Lower leg skin (tissue), 4 donors: ENCODE measurements at regions not wholly inside any gene's neighbourhood (a gene's known extent, or its start where the extent isn't known, plus 50 kb on each side); places are given as distances from the start of the nearest gene placed in this dataset.

ENCODE experiments used
- DNase-seq, 2 donors: peaks; one replicate each; pipeline ENCODE4 v3.0.0-alpha.2; 2019; ENCODE audit warnings: low spot score in 2 of 2
- H3K4me3 ChIP-seq: fragments of 200-600 bp; sonication (generic); 2 replicates; pipeline ENCODE4 v1.5.1; 2017; ENCODE audit warnings: mild to moderate bottlenecking, low read depth; ENCODE audit not compliant: poor library complexity, severe bottlenecking
- CTCF ChIP-seq, 3 donors: fragments of 450-650 bp; IDR thresholded peaks; one replicate each; pipeline ENCODE4 v1.5.1; 2016; ENCODE audit warnings: antibody characterized with exemption in 3 of 3, mild to moderate bottlenecking in 3 of 3, moderate library complexity in 2 of 3
- POLR2A ChIP-seq, 2 donors: fragments of 450-650 bp; IDR thresholded peaks; one replicate each; pipeline ENCODE4 v1.6.1; 2016 to 2017; ENCODE audit warnings: antibody characterized with exemption in 2 of 2, mild to moderate bottlenecking in 1 of 2, moderate library complexity in 1 of 2
- WGBS, 2 donors: methylation state at CpG; one replicate each; pipeline ENCODE4 v1.1.5; 2018; 5-methylcytosine and 5-hydroxymethylcytosine counted together
- intact Hi-C: fragments of 100-400 bp; cut with DNase I; formaldehyde crosslinking; loops from one replicate; pipeline ENCODE4 v1.15.0; 2023; ENCODE audit warnings: low total_unique reads

GRCh38 chr16:13553453-13553985 is 366.4 kb upstream of the ERCC4 start:
- 49 to 62% methylated on average over 6 of the region's 6 CpGs for WGBS, 2 donors
- no peak for TF ChIP-seq POLR2A (IDR thresholded peaks at IDR 0.05)
- TF ChIP-seq CTCF (IDR thresholded peaks at IDR 0.05), result no peak
- no peak for DNase-seq
- no peak overlapping the region for H3K4me3 ChIP-seq
- intact Hi-C loops, result no loop called here

DNA sequence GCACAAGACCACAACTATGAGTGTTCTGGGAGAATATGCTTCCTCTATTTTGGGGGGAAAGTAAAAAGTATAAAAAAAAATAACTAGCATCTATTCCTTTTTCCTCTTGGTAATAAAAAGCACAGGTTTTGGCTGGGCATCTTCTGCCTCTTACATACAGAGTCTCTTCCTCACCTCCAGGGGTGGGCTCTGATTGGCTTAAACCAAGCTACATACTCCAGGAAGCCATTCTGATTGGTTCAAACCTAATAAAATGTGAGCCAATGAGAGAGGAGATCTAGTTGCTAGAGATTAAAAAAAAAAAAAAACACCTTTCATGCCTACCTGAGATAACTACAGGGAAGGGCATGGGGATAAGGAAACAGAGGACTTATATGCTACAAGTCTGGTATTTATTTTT is 365.9 kb upstream of the ERCC4 start:
- intact Hi-C loops, result no loop called here
- H3K4me3 ChIP-seq, result no peak overlapping the region
- TF ChIP-seq CTCF (IDR thresholded peaks at IDR 0.05) (no peak), POLR2A (IDR thresholded peaks at IDR 0.05) (no peak)
- no peak for DNase-seq

GRCh38 chr16:13554643-13555042 is 365.3 kb upstream of the ERCC4 start:
- intact Hi-C loops, result no loop called here
- H3K4me3 ChIP-seq, result no peak overlapping the region
- DNase-seq, result no peak
- 91 to 93% methylated on average over 5 of the region's 5 CpGs for WGBS, 2 donors
- TF ChIP-seq CTCF (IDR thresholded peaks at IDR 0.05), result no peak
- TF ChIP-seq POLR2A (IDR thresholded peaks at IDR 0.05), result no peak

- DNase-seq, result no peak
- intact Hi-C loops, result no loop called here
- no peak overlapping the region for H3K4me3 ChIP-seq
- TF ChIP-seq POLR2A (IDR thresholded peaks at IDR 0.05), result no peak
- TF ChIP-seq CTCF (IDR thresholded peaks at IDR 0.05), result no peak
- WGBS, 2 donors, result 39 to 44% methylated on average over 8 of the region's 8 CpGs
Measured at GRCh38 chr16:13557418-13557817, 362.5 kb upstream of the ERCC4 start.

DNA sequence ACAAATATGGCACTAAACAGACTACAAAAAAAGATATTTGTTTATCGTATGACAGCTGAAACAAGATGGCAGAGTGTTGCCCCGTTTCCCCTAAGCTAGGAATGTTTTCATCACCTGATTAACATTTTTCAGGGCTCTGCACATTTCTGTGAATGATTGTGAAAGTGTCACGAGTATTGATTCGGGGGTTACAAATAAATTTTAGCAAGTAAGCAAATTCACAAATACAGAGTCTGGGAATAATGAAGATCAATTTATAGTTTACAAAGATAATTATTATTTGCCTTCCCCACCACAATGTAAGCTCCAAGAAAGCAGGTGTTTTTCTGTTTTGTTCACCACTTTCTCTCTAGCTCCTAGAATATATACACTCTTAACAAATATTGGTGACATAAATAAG is 361.2 kb upstream of the ERCC4 start:
- intact Hi-C loops, result no loop called here
- H3K4me3 ChIP-seq, result no peak overlapping the region
- DNase-seq, result no peak
- TF ChIP-seq POLR2A (IDR thresholded peaks at IDR 0.05) (no peak), CTCF (IDR thresholded peaks at IDR 0.05) (no peak)
- 69 to 73% methylated on average over 4 of the region's 4 CpGs for WGBS, 2 donors

DNA sequence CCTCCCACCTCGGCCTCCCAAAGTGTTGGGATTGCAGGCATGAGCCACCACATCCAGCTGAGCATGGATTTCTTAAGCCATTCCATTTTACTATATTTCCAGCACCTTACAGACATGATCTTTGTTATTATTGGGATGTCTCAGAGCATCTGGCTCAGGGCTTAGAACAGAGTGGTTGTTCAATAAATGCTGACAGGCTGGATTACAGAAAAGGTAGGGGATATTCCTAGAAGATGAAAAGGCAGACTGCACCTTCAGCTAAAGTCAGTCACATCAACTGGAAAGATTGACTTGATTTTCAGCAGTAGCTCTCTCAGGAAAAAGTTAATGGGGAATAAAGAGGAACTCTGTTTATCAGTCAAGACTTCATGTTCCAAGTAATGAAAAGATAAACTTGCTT is 360.3 kb upstream of the ERCC4 start:
- no peak for DNase-seq
- TF ChIP-seq POLR2A (IDR thresholded peaks at IDR 0.05) (no peak), CTCF (IDR thresholded peaks at IDR 0.05) (no peak)
- intact Hi-C loops, result no loop called here
- H3K4me3 ChIP-seq, result no peak overlapping the region
- WGBS, 2 donors, result 63 to 64% methylated on average over 1 of the region's 1 CpG
